NCI-H2171 treated with DMSO at 0.1 percent for 48 hours (cell line): ENCODE measurements at regions not wholly inside any gene's neighbourhood (a gene's known extent, or its start where the extent isn't known, plus 50 kb on each side); places are given as distances from the start of the nearest gene placed in this dataset.

Source experiments
- DNase-seq: peaks from one replicate; lab custom pipeline; 2025; lab: John Stamatoyannopoulos, UW

DNA sequence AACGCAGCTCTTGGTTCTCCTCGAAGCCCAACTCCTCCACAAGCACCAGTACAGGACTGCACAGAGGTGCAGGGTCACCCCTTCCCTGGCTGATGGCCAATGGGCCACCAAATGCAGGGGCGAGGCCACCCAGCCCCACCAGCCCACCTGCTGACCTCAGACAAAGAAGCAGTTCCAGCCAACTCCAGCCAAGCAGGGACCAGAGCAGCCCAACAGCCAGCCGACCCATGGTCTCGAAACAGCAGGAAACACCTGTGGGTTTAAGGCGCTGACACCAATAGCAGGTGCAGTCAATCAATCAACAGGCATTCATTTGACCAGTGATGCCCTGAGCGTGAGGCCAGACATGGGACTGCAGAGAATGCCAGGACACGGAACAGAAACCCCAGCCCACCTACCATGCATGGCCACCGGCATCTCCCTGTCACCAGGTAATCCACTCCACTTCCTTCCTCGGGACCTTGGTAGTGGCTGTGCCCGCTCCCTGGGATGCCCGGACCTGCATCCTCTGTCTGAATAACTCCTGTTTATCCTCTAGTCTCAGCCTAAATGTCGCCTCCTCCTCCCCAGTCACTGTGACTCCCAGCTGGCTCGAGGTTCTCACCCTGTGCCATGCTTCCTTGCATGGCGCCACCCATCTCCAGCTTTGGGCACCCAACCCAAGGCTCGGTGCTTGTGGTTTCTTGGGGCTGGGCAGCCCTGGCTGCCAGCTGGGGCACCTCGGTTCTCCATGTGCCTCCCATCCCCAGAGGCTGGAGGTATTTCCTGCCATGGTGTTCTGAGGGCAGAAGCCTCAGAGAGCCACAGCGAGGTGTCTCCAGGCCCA is 1475.4 kb downstream of the BRD1 start:
- DNase-seq, result no peak

DNA sequence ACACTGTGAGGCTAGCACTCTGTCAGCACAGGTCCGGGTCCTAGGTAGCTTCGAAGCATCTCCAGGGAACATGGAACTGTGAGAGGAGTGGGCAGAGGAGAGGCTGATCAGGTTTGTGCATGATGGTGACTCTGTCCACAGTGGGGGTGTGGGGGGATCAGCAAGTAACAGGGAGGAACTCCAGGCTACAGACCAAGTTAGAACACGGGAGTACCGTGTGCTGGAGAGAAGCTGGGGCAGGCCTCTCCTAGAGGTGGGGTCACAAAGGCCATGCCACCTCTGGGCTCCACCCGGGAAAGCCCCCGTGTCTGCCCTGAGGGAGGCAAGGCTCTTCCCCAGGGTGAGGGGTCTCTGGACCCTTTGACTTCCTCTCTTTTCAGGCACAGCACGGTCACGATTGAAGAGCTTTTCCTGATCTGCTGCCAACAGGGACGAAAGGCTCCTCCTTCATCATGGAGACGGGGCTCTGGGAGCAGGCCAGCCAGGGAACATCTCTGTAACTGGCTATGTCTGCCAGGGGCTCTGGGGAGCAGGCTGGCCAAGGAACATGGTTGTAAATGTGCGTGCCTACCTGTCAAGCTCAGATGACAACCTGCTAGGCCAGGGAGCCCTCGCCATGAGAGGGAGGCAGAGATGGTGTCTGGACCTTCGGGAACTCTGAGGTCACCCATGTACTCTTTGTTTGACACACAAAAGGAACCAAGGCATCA is 1476.1 kb downstream of the BRD1 start:
- no peak for DNase-seq

DNA sequence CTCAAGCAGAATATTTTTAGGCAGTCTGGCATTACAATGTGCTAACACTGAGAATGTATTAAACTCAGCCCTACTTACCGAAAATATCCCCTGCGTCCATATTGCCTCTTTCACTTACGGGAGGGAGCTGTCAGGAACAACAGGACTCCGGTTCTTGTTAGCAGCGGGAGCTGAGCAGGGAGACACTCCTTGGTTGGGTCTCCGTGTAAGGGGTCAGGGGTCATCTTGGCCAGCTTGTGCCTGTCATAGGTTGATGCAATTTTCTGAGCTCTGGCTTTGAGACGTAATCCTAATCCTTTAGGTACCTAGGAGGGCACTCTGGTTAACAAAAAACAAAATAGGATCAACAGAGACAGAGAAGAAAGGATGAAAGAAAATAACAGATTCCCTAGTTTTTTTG is 1477.2 kb downstream of the BRD1 start:
- DNase-seq, result no peak

DNA sequence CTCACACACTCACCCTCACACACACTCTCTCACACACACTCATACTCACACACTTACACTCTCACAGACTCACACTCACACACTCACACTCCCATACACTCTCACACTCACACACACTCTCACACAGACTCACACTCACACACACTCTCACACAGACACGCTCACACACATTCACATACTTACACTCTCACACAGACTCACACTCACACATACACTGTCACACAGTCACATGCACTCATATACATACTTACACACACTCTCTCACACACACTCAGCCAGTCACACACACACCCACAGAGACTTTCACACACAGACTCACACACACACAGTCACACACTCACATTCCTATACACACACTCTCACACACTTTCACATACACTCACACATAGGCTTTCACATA is 1478.8 kb downstream of the BRD1 start:
- no peak for DNase-seq

DNA sequence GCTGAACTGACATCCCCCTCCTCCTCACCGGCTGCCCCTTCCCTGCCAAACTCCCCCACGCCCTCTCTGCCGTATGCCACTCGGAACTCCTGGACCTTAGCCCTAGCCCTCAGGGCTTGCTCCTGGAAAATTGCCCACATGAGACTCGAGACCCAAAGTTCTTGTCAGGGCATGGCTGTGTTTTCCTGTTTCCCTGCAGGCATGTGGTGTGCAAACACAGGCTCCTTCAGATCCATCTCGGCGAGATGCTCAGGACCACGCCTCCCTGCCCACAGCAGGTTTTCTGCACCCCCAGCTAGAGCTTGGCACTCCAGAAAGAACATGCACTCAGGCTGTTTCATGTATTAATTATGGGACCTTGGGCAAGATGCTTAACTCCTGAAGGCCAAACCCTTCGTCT is 1480.4 kb downstream of the BRD1 start:
- DNase-seq, result no peak

DNA sequence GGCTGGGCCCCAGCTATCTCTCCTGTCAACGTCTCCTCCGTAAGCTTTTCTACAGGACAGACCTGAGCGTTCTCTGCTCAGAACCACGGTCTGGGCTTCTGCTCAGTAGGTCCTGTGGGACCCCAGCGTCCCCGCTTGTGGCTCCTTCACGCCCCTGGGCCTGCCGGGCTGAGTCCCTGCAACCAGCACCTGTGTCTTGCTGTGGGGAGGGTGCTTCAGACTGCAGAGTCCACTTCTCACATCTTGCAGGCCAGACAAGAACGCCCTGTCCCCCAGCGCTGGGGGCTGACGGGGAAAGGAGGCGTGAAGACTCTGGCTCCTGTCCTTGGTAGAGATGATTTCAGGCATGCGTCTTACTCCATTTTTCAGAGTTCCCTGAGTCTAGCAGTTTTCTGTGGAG is 1480.8 kb downstream of the BRD1 start:
- no peak for DNase-seq

DNA sequence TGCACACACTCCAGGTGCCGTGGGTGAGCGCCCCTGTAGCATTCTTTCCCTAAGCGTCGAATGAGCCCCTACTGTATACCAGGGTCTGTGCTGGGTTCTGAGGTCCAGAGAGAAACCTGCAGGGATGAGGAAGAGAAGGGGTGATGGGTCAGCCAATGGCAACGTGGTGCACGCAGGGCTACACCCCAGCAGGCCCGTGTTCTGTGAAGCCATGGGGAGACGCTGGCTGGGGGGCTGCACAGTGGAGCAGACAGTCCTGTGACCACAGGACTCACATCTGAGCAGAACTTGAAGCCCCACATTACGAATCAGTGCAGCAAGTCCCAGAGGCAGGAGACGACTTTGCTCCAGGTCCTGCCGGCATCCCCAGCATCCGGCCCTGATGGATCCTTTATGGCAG is 1481.4 kb downstream of the BRD1 start:
- no peak for DNase-seq

DNA sequence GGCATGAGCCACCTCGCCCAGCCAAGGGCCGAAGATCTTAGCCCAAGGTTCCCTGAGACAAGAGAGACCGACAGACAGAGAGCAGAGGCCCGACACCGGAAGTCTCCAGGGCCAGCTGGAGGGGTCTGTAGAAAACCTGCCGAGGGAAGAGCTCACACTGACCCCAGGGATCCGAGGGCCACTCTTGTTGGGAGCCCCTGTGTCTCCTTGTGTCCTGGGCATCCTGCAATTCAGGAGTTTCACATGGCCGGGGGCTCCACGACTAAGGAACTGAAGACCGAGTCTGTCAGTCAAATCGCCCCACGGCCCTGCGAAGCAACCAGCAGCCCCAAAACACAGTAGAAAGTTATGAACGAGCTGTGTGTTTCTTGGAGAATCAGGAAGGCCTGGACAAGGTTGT is 1482.0 kb downstream of the BRD1 start:
- no peak for DNase-seq

DNA sequence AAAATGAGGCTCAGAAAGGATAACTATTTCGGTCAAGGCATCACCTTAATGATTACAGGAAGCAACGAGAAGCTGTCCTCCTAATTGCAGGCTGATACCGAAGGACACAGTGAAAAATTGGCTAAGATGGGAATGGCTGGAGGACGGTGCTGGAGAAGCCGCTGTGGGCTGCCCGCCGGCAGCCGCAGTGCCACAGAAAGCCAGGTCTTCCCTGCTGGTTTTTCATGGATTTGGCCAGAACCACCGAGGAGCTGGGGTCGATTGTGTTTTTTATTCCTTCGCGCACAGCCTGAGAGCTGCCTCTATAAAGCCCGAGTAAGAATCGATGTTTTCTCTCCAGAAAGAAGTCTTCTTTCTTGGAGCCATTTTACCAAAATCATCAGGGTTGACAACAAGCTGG is 1484.2 kb downstream of the BRD1 start:
- no peak for DNase-seq

DNA sequence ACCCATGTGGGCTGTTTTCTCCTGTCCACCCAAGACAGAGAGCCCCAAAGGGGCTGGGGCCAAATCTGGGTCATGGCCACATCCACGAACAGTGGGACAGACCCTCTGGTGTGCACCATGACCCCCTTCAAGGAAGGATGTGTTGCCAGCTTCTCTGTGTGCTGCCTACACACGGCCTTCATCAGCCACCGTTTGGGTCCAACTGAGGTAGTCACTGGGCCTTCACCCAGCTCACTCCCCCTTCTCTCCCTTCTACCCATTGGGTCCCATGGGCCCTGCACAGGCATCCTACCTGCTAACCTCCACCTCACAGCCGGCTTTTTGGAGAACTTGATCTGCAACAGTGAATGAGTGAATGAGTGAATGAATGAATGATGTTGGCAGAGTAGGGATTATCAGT is 1484.9 kb downstream of the BRD1 start:
- no peak for DNase-seq

DNA sequence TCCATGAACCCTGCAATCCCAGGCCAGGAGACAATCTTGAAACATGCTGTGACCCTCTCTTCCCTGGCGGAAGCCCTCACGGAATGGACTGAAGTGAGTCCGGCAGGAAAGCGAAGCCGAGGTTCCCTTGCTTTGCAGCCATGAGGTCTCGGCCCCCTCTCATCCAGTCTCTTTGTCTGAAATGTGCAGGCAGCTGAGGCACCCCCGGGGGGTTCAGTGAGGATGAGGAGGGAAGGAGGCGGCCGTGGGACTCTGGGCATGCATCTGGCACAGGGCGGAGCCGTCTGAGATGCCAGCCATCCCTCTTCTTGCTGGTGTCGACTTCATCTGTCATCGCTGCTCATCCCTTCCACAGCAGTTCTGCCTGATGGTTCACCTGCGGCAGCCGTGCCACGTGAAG is 1485.7 kb downstream of the BRD1 start:
- no peak for DNase-seq

DNA sequence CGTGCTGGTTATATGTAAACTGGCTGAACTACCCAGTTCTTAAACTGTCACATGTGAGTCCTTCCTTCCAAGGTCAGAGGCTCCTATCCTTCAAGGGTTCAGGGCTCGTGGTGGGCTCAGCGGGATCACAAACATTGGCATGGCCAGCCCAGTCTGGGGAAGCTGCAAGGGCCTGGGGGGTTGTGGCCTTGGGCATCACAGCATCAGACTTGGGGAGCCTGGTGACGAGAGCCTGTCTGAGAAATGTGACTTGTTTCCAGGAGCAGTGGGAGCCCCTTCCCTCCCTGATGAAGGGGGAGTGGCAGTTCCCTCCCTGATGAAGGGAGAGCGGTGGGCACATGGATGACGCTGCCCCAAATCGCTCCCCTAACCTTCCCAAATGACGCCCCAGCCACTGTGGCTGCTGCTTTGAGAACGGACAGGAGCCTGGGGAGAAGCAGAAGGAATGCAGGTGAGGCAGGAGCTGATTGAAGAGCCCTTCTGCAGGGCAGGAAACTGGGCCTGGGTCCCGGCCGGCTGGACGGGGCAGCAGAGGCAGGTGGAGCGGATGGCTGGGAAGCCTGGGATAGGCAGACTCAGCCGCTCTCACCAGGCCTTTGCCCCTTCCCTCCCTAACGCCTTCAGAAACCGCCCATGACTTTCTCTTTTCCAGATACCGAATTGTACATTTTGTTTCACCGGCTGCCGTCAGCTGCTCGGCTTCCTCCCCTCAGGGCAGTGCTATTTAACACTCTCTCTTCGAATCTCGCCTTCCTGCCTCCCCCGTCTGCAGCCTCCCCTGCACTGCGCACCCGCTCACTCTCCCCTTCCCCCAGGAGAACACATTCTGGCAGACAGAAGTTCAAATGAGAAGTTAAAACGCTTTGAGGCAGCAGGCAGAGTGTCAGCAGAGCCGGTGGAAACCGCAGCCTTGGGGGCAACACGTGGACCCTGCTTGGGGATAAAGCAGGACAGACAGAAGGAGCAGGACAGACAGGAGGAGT is 1486.7 kb downstream of the BRD1 start:
- DNase-seq, result no peak

DNA sequence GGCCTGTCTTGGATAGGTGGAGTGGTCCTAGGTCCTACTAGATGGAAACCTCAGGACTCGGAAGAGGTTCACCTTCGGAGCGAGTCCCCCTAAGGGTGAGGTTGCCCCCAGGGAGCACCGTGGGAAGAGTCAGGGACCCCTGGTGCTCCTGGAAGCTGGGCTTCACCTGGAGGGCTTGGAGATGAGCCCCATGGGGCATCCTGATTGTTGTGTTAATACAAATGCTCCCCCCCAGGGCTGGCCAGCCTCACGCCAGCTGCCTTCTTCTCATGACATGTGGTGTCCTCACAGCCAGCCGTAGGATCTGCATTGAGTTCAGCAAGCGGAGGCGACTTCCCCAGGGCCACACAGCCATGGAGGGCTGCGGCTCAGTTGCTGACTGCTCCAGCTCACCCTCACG is 1487.5 kb downstream of the BRD1 start:
- no peak for DNase-seq

DNA sequence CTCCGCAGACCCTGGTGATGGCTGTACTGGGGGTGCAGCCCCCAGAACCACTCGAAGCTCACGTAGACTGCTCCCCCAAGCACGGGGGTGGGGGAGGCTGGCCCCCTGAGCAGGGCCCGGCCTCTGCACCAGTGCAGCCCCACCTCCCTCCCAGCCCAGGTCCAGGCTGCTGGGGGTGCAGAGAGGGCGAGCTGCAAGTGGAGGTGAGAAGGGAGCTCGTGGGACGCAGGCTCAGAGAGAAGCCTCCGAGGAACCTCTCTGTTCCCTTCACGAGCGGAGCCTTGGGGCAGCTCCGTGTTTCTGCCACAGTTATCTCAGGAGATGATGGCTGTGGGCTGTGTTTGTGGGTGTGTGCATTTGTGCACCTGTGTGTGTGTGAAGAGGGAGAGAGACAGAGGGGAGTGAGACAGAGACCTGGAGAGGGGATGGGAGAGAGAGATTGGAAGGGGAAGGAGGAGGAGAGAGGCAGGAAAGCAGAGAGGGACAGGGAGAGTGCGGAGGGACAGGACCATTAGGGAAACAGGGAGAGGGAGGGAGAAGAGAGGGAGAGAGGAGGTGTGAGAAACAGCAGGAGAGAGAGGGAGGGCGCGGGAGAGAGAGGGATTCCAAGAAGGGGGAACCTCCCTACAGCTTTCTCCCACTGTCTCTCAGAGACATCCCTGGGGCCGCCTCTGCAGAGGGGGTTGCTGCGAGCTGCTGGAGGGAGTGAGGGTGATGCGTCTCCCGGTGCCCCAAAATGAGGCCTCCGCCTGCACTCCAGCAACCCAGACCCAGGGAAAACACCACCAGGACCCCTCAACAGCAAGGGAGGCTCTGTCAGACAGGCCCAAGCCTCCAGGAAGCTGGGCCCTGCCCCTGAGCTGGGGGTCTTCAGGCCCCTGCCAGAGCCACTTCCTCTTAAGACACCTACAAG is 1488.6 kb downstream of the BRD1 start:
- DNase-seq, result no peak

DNA sequence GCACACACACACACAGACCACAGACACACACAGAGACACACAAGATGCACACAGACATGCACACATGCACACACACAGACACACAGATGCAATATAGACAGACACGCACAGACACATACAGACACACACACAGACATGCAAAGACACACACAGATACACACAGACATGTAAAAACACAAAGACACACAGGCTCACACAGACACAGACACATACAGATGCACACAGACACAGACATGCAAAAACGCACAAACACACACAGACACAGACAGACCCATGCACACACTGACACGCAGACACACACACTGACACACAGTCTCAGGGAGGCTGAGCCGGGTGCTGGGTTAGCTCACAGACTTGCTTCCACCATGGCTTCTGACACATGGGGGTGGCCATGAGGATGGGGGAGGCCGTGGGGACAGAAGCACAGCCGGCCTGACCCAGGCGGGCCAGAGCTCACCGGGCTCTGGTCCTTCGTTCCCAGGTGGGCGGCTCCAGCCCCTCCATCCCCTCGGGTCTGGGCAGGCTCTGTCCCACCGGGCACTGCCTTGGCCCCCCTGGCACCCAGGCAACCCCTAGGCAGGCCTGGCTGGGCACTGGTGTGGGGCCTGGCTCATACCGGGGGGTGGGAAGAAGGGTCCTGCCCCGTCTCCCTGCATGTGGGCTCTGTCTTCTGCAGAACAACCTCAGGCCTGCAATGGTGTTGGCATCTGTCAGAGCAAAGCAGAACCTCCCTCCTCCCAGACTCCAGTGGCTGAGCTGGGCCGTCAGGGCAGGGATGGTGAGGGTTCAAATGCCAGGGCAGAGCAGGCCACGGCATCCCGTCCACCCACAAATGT is 1489.5 kb downstream of the BRD1 start:
- no peak for DNase-seq

DNA sequence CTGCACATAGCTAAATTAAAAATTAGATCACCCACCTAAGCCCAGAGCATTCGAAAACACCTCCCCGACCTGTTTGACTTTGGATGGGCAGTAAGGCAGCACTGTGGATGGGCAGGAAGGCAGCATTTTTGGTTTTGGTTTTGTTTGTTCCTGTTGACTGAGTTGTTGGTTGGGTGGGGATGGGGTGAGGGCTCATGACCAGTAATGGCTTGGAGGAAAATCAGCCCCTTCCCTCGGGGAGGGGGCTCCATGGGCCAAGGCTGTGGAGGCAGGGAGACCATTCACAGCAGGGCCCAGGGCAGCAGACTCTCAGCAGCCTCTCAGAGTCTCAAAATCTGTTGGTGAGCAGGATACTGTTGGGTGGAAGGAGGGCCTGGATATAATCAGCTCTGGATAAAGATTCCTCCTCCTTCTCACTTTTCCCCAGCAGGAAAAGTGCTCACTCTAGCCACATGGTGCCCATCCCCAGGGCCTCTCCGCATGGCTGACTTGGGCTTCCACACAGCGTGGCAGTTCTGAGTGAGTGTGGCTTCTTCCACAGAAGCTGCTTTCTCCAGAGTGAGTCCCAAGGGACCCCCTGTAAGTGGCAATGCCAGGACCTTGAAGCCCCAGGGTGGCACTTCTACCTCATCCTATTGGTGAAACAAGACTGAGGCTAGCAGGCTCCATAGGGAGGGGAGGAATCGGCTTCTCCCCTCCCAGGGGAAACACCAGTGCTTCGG is 1491.2 kb downstream of the BRD1 start:
- no peak for DNase-seq

DNA sequence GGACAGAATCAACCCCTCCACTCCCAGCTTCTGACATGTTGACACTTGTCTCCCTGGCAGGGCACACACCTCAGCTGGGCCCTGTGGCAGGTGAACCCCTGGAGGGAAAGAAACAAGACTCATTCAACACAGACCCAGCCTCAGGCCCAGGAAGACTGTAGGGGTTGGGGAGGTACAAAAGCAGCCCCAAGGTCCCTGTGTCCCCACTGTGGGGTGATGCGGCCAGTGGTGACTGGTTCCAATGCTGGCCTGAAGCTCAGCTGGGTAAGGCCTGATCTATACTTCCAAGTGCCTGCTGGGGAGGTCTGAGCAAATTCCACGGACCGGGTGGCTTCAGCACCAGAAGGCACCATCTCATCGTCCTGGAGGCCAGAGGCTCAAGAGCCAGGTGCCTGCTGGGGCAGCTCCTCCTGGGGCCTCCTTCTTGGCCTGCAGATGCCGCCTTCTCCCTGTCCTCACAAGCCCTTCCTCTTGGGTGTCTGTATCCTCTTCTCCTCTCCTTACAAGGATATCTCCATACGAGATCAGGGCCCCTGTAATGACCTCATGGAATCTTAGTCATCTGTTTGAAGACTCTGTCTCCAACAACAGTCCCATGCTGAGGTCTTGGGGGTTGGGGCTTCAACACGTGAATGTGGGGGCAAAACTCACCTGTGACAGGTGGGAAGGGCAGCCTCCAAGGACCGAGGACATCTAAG is 1492.1 kb downstream of the BRD1 start:
- DNase-seq, result no peak

DNA sequence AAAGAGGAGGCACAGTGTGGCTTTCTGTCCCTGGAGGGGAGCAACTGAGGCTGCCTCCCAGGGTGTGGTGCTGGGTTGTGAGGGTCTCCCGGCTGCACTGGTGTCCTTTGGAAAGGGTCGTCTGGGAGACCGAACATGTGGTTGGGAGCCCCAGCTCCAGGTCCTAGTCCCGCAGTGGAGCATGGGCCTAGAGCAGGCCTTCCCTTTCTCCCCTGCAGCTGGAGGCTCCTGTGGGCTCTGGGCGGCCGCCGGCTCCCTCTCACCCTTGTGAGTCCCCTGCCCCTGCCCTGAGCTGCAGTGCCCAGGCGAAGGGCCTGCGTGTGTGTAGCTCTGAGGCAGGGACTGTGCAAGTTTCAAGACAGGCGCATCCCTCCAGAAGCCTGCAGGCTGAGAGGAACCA is 1492.7 kb downstream of the BRD1 start:
- DNase-seq, result no peak
